Chondrocyte (in vitro differentiated cells): ENCODE measurements at regions not wholly inside any gene's neighbourhood (a gene's known extent, or its start where the extent isn't known, plus 50 kb on each side); places are given as distances from the start of the nearest gene placed in this dataset.
"Not testable (repeated sequence)": the region's sequence is repeated elsewhere in the genome, so short reads cannot be mapped to it uniquely, and the experiment has no call there.

Experiments
- DNase-seq: peaks from one replicate; pipeline ENCODE4 v3.0.0; 2021; ENCODE audit warnings: mixed read lengths, low spot score
- H3K27ac Mint-ChIP-seq: one replicate; pipeline ENCODE4 v1.8.0; 2021; ENCODE audit warnings: mild to moderate bottlenecking, moderate library complexity, mixed read lengths; ENCODE audit not compliant: unreplicated experiment
- H3K27me3 Mint-ChIP-seq: 2 replicates; pipeline ENCODE4 v1.8.0; 2021; ENCODE audit warnings: low read depth, mixed read lengths
- H3K36me3 Mint-ChIP-seq: 2 replicates; pipeline ENCODE4 v1.8.0; 2021; ENCODE audit warnings: low read depth, mixed read lengths
- H3K4me1 Mint-ChIP-seq: 2 replicates; pipeline ENCODE4 v1.8.0; 2021; ENCODE audit warnings: low read depth, mild to moderate bottlenecking, mixed read lengths
- H3K4me3 Mint-ChIP-seq: one replicate; pipeline ENCODE4 v1.8.0; 2021; ENCODE audit warnings: mild to moderate bottlenecking, moderate library complexity, mixed read lengths; ENCODE audit not compliant: unreplicated experiment
- H3K9me3 Mint-ChIP-seq: 2 replicates; pipeline ENCODE4 v1.8.0; 2021; ENCODE audit warnings: low read depth, mixed read lengths
- CTCF ChIP-seq: fragments of 200-600 bp; sonication (generic); IDR thresholded peaks from 2 replicates; pipeline ENCODE4 v1.5.0; 2021; ENCODE audit warnings: antibody characterized with exemption, mild to moderate bottlenecking, moderate library complexity

- Mint-ChIP-seq H3K27me3 (no peaks in the 10 kb centered on the region), H3K4me1 (no peaks in the 10 kb centered on the region), H3K9me3 (no peaks in the 10 kb centered on the region), H3K36me3 (no peaks in the 10 kb centered on the region), H3K4me3 (no peak overlapping the region), H3K27ac (no peak overlapping the region)
- TF ChIP-seq CTCF: no peak
- peak; percentile 55 for DNase-seq
Measured at GRCh38 chr1:105437847-105438246, 1618.6 kb upstream of the PRMT6 start.

- Mint-ChIP-seq H3K4me1 (no peaks in the 10 kb centered on the region), H3K27me3 (no peaks in the 10 kb centered on the region)
Measured at GRCh38 chr1:105442901-105443300, 1613.6 kb upstream of the PRMT6 start.

GRCh38 chr1:105459759-105460158 is 1596.7 kb upstream of the PRMT6 start:
- Mint-ChIP-seq H3K27me3 (no peaks in the 10 kb centered on the region), H3K4me1 (no peaks in the 10 kb centered on the region), H3K27ac (no peak overlapping the region), H3K9me3 (no peaks in the 10 kb centered on the region), H3K4me3 (no peak overlapping the region), H3K36me3 (no peaks in the 10 kb centered on the region)
- DNase-seq: no peak
- TF ChIP-seq CTCF: no peak

More at GRCh38 chr1:105442901-105443300, 1613.6 kb upstream of the PRMT6 start:
- Mint-ChIP-seq H3K27ac (no peak overlapping the region), H3K9me3 (peaks cover 19% of the 10 kb centered on the region), H3K36me3 (no peaks in the 10 kb centered on the region), H3K4me3 (no peak overlapping the region)
- TF ChIP-seq CTCF: no peak
- no peak for DNase-seq

GRCh38 chr1:105462308-105462707 is 1594.2 kb upstream of the PRMT6 start:
- Mint-ChIP-seq H3K4me3 (no peak overlapping the region), H3K27ac (no peak overlapping the region), H3K4me1 (no peaks in the 10 kb centered on the region), H3K27me3 (no peaks in the 10 kb centered on the region), H3K9me3 (no peaks in the 10 kb centered on the region), H3K36me3 (no peaks in the 10 kb centered on the region)
- TF ChIP-seq CTCF: peak; percentile 43
- DNase-seq: no peak

- Mint-ChIP-seq H3K36me3 (no peaks in the 10 kb centered on the region), H3K27ac (no peak overlapping the region), H3K27me3 (no peaks in the 10 kb centered on the region), H3K4me3 (no peak overlapping the region), H3K9me3 (peaks cover 5% of the 10 kb centered on the region), H3K4me1 (no peaks in the 10 kb centered on the region)
- DNase-seq: no peak
- no peak for TF ChIP-seq CTCF
Measured at GRCh38 chr1:105467549-105467948, 1588.9 kb upstream of the PRMT6 start.

- DNase-seq, H3K36me3 Mint-ChIP-seq, H3K27me3 Mint-ChIP-seq, H3K4me1 Mint-ChIP-seq, H3K27ac Mint-ChIP-seq, H3K4me3 Mint-ChIP-seq, H3K9me3 Mint-ChIP-seq: not testable (repeated sequence)
Measured at GRCh38 chr1:105470541-105470940, 1585.9 kb upstream of the PRMT6 start.
